NOMO-1 treated with DMSO at 0.1 percent for 48 hours (cell line): ENCODE measurements at regions not wholly inside any gene's neighbourhood (a gene's known extent, or its start where the extent isn't known, plus 50 kb on each side); places are given as distances from the start of the nearest gene placed in this dataset.

Experiments
- DNase-seq: peaks from one replicate; lab custom pipeline; 2025; ENCODE audit not compliant: unreplicated experiment; lab: John Stamatoyannopoulos, UW

- DNase-seq = no peak
Observed at GRCh38 chr5:91441082-91441481, 58.0 kb upstream of the ARRDC3 start.

GRCh38 chr5:91438871-91439270 lies 55.8 kb upstream of the ARRDC3 start:
- DNase-seq = no peak

GRCh38 chr5:91436241-91436640 lies 53.1 kb upstream of the ARRDC3 start:
- DNase-seq = no peak

GRCh38 chr5:91434348-91434747 lies 51.2 kb upstream of the ARRDC3 start:
- DNase-seq = no peak

- DNase-seq = no peak
Observed at GRCh38 chr5:91433861-91434260, 50.7 kb upstream of the ARRDC3 start.
